ENCODE measurements at regions not wholly inside any gene's neighbourhood (a gene's known extent, or its start where the extent isn't known, plus 50 kb on each side); places are given as distances from the start of the nearest gene placed in this dataset.

GRCh38 chr5:165397516-165397915, 1892.1 kb downstream of the MAT2B start:
- Histone ChIP-seq H3K27ac (ENCODE audit: low read length) (no peak overlapping the region), H2AFZ (ENCODE audit: low read depth, low read length) (no peak overlapping the region), H3K9me3 (ENCODE audit: low read length) (no peaks in the 10 kb centered on the region), H3K4me2 (ENCODE audit: low read length) (no peak overlapping the region), H4K20me1 (ENCODE audit: insufficient read depth) (no peaks in the 10 kb centered on the region), H3K79me2 (replicated peaks; ENCODE audit: insufficient read depth, low read length) (no peaks in the 10 kb centered on the region), H3K4me3 (ENCODE audit: low read length) (no peak overlapping the region), H3K9ac (ENCODE audit: low read length) (no peak overlapping the region), H3F3A (ENCODE audit: insufficient read depth, low read length, poor library complexity, severe bottlenecking) (no peaks in the 10 kb centered on the region), H3K36me3 (ENCODE audit: insufficient read depth, low read length) (no peaks in the 10 kb centered on the region), H3K9me2 (ENCODE audit: insufficient read depth, low read length) (no peaks in the 10 kb centered on the region), H3K27me3 (ENCODE audit: insufficient read depth, low read depth, low read length) (no peaks in the 10 kb centered on the region)
- TF ChIP-seq POLR2AphosphoS5 (IDR thresholded peaks at IDR 0.05): no peak
- no peak for TF ChIP-seq RAD21 (conservative IDR thresholded peaks at IDR 0.05)
- no peak for TF ChIP-seq TAF1 (IDR thresholded peaks at IDR 0.05; ENCODE audit: low read depth)
- no peak for TF ChIP-seq EZH2 (IDR thresholded peaks at IDR 0.05; ENCODE audit: borderline replicate concordance, insufficient read depth, low read length, poor library complexity, severe bottlenecking)
- TF ChIP-seq REST (IDR thresholded peaks at IDR 0.05; ENCODE audit: borderline replicate concordance): no peak
- TF ChIP-seq EP300 (conservative IDR thresholded peaks at IDR 0.05; ENCODE audit: poor library complexity, severe bottlenecking): no peak
- no peak for TF ChIP-seq SMC3 (conservative IDR thresholded peaks at IDR 0.05; ENCODE audit: poor library complexity)
- TF ChIP-seq MXI1 (conservative IDR thresholded peaks at IDR 0.05; ENCODE audit: poor library complexity, severe bottlenecking): no peak
- no peak for TF ChIP-seq CTCF (IDR thresholded peaks at IDR 0.05; ENCODE audit: poor library complexity, severe bottlenecking)

- H3K9me2 ChIP-seq (ENCODE audit: insufficient read depth, low read length): no peaks in the 10 kb centered on the region
- no peak overlapping the region for H3K4me3 ChIP-seq (ENCODE audit: low read length)
- no peaks in the 10 kb centered on the region for H3F3A ChIP-seq (ENCODE audit: insufficient read depth, low read length, poor library complexity, severe bottlenecking)
- no peaks in the 10 kb centered on the region for H3K36me3 ChIP-seq (ENCODE audit: insufficient read depth, low read length)
- no peaks in the 10 kb centered on the region for H3K79me2 ChIP-seq (replicated peaks; ENCODE audit: insufficient read depth, low read length)
- H3K27me3 ChIP-seq (ENCODE audit: insufficient read depth, low read depth, low read length): no peaks in the 10 kb centered on the region
- H3K4me2 ChIP-seq (ENCODE audit: low read length): no peak overlapping the region
- H3K9ac ChIP-seq (ENCODE audit: low read length): no peak overlapping the region
- H2AFZ ChIP-seq (ENCODE audit: low read depth, low read length): no peak overlapping the region
- no peak for TF ChIP-seq TAF1 (IDR thresholded peaks at IDR 0.05; ENCODE audit: low read depth)
- no peak for TF ChIP-seq SMC3 (conservative IDR thresholded peaks at IDR 0.05; ENCODE audit: poor library complexity)
- H3K27ac ChIP-seq (ENCODE audit: low read length): no peak overlapping the region
- H3K9me3 ChIP-seq (ENCODE audit: low read length): no peaks in the 10 kb centered on the region
- H4K20me1 ChIP-seq (ENCODE audit: insufficient read depth): no peaks in the 10 kb centered on the region
Measured at GRCh38 chr5:165400086-165400485, 1894.7 kb downstream of the MAT2B start.

- peaks cover 3% of the 10 kb centered on the region for H3K9me3 ChIP-seq (ENCODE audit: low read length)
- TF ChIP-seq MXI1 (conservative IDR thresholded peaks at IDR 0.05; ENCODE audit: poor library complexity, severe bottlenecking): no peak
- TF ChIP-seq TAF1 (IDR thresholded peaks at IDR 0.05; ENCODE audit: low read depth): no peak
- no peak for TF ChIP-seq REST (IDR thresholded peaks at IDR 0.05; ENCODE audit: borderline replicate concordance)
- no peak for TF ChIP-seq EZH2 (IDR thresholded peaks at IDR 0.05; ENCODE audit: borderline replicate concordance, insufficient read depth, low read length, poor library complexity, severe bottlenecking)
- TF ChIP-seq SMC3 (conservative IDR thresholded peaks at IDR 0.05; ENCODE audit: poor library complexity): no peak
- no peak for TF ChIP-seq CTCF (IDR thresholded peaks at IDR 0.05; ENCODE audit: poor library complexity, severe bottlenecking)
- TF ChIP-seq RAD21 (conservative IDR thresholded peaks at IDR 0.05): no peak
- no peak for TF ChIP-seq POLR2AphosphoS5 (IDR thresholded peaks at IDR 0.05)
- no peak for TF ChIP-seq EP300 (conservative IDR thresholded peaks at IDR 0.05; ENCODE audit: poor library complexity, severe bottlenecking)
- H3F3A ChIP-seq (ENCODE audit: insufficient read depth, low read length, poor library complexity, severe bottlenecking): no peaks in the 10 kb centered on the region
- H4K20me1 ChIP-seq (ENCODE audit: insufficient read depth): no peaks in the 10 kb centered on the region
- no peaks in the 10 kb centered on the region for H3K79me2 ChIP-seq (replicated peaks; ENCODE audit: insufficient read depth, low read length)
- H3K9me2 ChIP-seq (ENCODE audit: insufficient read depth, low read length): no peaks in the 10 kb centered on the region
- no peak overlapping the region for H2AFZ ChIP-seq (ENCODE audit: low read depth, low read length)
- H3K4me3 ChIP-seq (ENCODE audit: low read length): no peak overlapping the region
- H3K27ac ChIP-seq (ENCODE audit: low read length): no peak overlapping the region
- no peak overlapping the region for H3K9ac ChIP-seq (ENCODE audit: low read length)
- no peaks in the 10 kb centered on the region for H3K27me3 ChIP-seq (ENCODE audit: insufficient read depth, low read depth, low read length)
- H3K36me3 ChIP-seq (ENCODE audit: insufficient read depth, low read length): no peaks in the 10 kb centered on the region
- H3K4me2 ChIP-seq (ENCODE audit: low read length): no peak overlapping the region
Measured at GRCh38 chr5:165404917-165405316, 1899.5 kb downstream of the MAT2B start.
